ENCODE measurements at regions not wholly inside any gene's neighbourhood (a gene's known extent, or its start where the extent isn't known, plus 50 kb on each side); places are given as distances from the start of the nearest gene placed in this dataset.

DNA sequence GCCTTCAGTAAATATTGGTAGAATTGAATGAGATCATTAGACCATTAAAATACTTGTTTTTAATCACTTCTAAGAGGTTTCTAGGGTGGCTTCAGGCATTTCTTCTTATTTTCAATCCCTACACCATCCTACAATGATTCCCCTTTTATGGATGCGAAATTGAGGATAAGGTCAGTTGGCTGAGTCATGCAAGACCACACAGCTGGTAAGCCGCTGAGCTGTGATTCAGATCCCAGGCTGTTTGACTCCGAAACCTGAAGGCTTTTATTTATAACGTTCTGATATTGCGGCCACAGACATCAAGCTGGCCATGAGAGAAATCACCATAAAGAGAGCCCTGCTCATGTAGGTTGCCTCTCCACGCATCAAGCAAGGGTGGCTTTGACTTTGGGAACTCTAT is 133.4 kb downstream of the VAPA start:
- H3K27me3 ChIP-seq (ENCODE audit: control insufficient read depth, low read length) = peaks cover 3% of the 10 kb centered on the region; the same call in 1 of the 2 replicates
- H3K4me2 ChIP-seq (ENCODE audit: low read length) = no peak overlapping the region
- no peaks in the 10 kb centered on the region for H3F3A ChIP-seq (ENCODE audit: control insufficient read depth, insufficient read depth)
- H3K9me3 ChIP-seq (ENCODE audit: control insufficient read depth, insufficient read depth, low read length) = no peaks in the 10 kb centered on the region
- H3K36me3 ChIP-seq (ENCODE audit: control insufficient read depth, low read length) = no peaks in the 10 kb centered on the region
- no peak overlapping the region for H3K4me3 ChIP-seq (ENCODE audit: low read length)
- H3K9me2 ChIP-seq (replicated peaks; ENCODE audit: control insufficient read depth, low read length) = no peaks in the 10 kb centered on the region
- H4K20me1 ChIP-seq (ENCODE audit: control insufficient read depth, insufficient read depth, low read depth, low read length) = no peaks in the 10 kb centered on the region
- H3K27ac ChIP-seq (ENCODE audit: low read depth, low read length) = no peak overlapping the region
- H3K4me1 ChIP-seq (ENCODE audit: control insufficient read depth, low read length) = no peaks in the 10 kb centered on the region
- TF ChIP-seq, protein P1, sequence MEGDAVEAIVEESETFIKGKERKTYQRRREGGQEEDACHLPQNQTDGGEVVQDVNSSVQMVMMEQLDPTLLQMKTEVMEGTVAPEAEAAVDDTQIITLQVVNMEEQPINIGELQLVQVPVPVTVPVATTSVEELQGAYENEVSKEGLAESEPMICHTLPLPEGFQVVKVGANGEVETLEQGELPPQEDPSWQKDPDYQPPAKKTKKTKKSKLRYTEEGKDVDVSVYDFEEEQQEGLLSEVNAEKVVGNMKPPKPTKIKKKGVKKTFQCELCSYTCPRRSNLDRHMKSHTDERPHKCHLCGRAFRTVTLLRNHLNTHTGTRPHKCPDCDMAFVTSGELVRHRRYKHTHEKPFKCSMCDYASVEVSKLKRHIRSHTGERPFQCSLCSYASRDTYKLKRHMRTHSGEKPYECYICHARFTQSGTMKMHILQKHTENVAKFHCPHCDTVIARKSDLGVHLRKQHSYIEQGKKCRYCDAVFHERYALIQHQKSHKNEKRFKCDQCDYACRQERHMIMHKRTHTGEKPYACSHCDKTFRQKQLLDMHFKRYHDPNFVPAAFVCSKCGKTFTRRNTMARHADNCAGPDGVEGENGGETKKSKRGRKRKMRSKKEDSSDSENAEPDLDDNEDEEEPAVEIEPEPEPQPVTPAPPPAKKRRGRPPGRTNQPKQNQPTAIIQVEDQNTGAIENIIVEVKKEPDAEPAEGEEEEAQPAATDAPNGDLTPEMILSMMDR (IDR thresholded peaks at IDR 0.05; ENCODE audit: low read depth, low read length, poor library complexity, severe bottlenecking) = no peak
- TF ChIP-seq EZH2phosphoT487 (IDR thresholded peaks at IDR 0.05; ENCODE audit: borderline replicate concordance, low read length) = no peak
- no peaks in the 10 kb centered on the region for H3K79me2 ChIP-seq (ENCODE audit: control insufficient read depth, low read length)

DNA sequence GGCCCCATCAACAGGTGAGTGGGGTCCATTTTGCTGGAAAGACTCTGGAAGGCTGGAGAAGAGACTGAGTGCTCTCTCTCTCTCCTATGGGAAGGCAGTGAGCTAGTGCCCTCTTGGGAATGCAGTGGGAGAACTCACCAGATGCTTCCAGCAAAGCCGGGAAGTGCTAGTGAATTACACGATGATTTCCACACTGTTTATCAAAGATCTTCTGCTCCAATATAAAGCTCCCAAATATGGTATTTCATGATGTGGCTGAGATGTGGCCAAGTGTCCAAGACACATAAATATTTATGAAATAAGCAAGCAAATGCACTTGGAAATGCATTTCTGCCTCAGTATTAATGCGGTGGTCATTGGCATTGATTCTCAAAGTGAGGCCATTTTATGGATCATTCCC is 135.9 kb downstream of the VAPA start:
- TF ChIP-seq, protein P1 (IDR thresholded peaks at IDR 0.05; ENCODE audit: low read depth, low read length, poor library complexity, severe bottlenecking) = no peak
- TF ChIP-seq EZH2phosphoT487 (IDR thresholded peaks at IDR 0.05; ENCODE audit: borderline replicate concordance, low read length) = no peak
- no peaks in the 10 kb centered on the region for H3K4me1 ChIP-seq (ENCODE audit: control insufficient read depth, low read length)
- no peaks in the 10 kb centered on the region for H3K36me3 ChIP-seq (ENCODE audit: control insufficient read depth, low read length)
- H3K79me2 ChIP-seq (ENCODE audit: control insufficient read depth, low read length) = no peaks in the 10 kb centered on the region
- no peaks in the 10 kb centered on the region for H4K20me1 ChIP-seq (ENCODE audit: control insufficient read depth, insufficient read depth, low read depth, low read length)
- H3K27me3 ChIP-seq (ENCODE audit: control insufficient read depth, low read length) = peaks cover 3% of the 10 kb centered on the region; the same call in 1 of the 2 replicates
- H3K9me2 ChIP-seq (replicated peaks; ENCODE audit: control insufficient read depth, low read length) = no peaks in the 10 kb centered on the region
- H3K9me3 ChIP-seq (ENCODE audit: control insufficient read depth, insufficient read depth, low read length) = no peaks in the 10 kb centered on the region
- no peak overlapping the region for H3K27ac ChIP-seq (ENCODE audit: low read depth, low read length)
- no peaks in the 10 kb centered on the region for H3F3A ChIP-seq (ENCODE audit: control insufficient read depth, insufficient read depth)
- H3K4me3 ChIP-seq (ENCODE audit: low read length) = no peak overlapping the region
- no peak overlapping the region for H3K4me2 ChIP-seq (ENCODE audit: low read length)

DNA sequence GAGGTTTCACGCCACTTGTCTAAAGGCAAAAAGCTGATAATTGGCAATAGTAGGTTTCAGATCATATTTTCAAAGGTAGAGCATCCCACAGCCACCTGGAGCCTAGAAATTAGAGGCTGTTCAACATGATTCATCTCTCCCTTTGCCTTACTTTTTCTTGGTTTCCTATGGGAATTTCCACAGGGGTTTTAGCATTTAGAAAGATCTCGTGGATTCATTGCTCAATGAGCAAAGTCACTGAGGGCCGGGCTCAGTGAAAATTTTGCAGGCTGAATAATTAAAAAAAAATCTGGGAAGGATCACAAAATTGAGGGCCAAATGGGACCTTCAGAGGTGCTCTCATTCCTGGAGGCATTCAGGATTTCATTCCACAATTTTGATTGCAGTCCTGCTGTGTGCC is 137.1 kb downstream of the VAPA start:
- peaks cover 3% of the 10 kb centered on the region; the same call in 1 of the 2 replicates for H3K27me3 ChIP-seq (ENCODE audit: control insufficient read depth, low read length)
- no peaks in the 10 kb centered on the region for H4K20me1 ChIP-seq (ENCODE audit: control insufficient read depth, insufficient read depth, low read depth, low read length)
- no peak overlapping the region for H3K4me3 ChIP-seq (ENCODE audit: low read length)
- no peak for TF ChIP-seq EZH2phosphoT487 (IDR thresholded peaks at IDR 0.05; ENCODE audit: borderline replicate concordance, low read length)
- TF ChIP-seq, protein P1 (IDR thresholded peaks at IDR 0.05; ENCODE audit: low read depth, low read length, poor library complexity, severe bottlenecking) = no peak
- no peak overlapping the region for H3K4me2 ChIP-seq (ENCODE audit: low read length)
- no peaks in the 10 kb centered on the region for H3F3A ChIP-seq (ENCODE audit: control insufficient read depth, insufficient read depth)
- H3K9me2 ChIP-seq (replicated peaks; ENCODE audit: control insufficient read depth, low read length) = no peaks in the 10 kb centered on the region
- no peaks in the 10 kb centered on the region for H3K36me3 ChIP-seq (ENCODE audit: control insufficient read depth, low read length)
- H3K9me3 ChIP-seq (ENCODE audit: control insufficient read depth, insufficient read depth, low read length) = no peaks in the 10 kb centered on the region
- H3K79me2 ChIP-seq (ENCODE audit: control insufficient read depth, low read length) = no peaks in the 10 kb centered on the region
- no peaks in the 10 kb centered on the region for H3K4me1 ChIP-seq (ENCODE audit: control insufficient read depth, low read length)
- no peak overlapping the region for H3K27ac ChIP-seq (ENCODE audit: low read depth, low read length)
